ENCODE measurements at regions not wholly inside any gene's neighbourhood (a gene's known extent, or its start where the extent isn't known, plus 50 kb on each side); places are given as distances from the start of the nearest gene placed in this dataset.

- H3K4me1 ChIP-seq (ENCODE audit: control insufficient read depth, insufficient read depth, low read length): no peaks in the 10 kb centered on the region
- H3K27me3 ChIP-seq (replicated peaks; ENCODE audit: control insufficient read depth, insufficient read depth, low read length): no peaks in the 10 kb centered on the region
- H3K9me3 ChIP-seq (ENCODE audit: control insufficient read depth, low read length): no peaks in the 10 kb centered on the region
- H3K9ac ChIP-seq (ENCODE audit: low read length): no peak overlapping the region
- no peak overlapping the region for H3K4me3 ChIP-seq (ENCODE audit: low read length)
- H3K36me3 ChIP-seq (ENCODE audit: control insufficient read depth, insufficient read depth, low read length, severe bottlenecking): no peaks in the 10 kb centered on the region
- peak; percentile 92 for DNase-seq (ENCODE audit: low read depth)
Observed at GRCh38 chr15:95793231-95793630, 537.3 kb upstream of the NR2F2 start.

- no peak for DNase-seq (ENCODE audit: low read depth)
- peaks cover 13% of the 10 kb centered on the region for H3K4me1 ChIP-seq (ENCODE audit: control insufficient read depth, insufficient read depth, low read length)
- no peaks in the 10 kb centered on the region for H3K9me3 ChIP-seq (ENCODE audit: control insufficient read depth, low read length)
- H3K9ac ChIP-seq (ENCODE audit: low read length): no peak overlapping the region
- no peaks in the 10 kb centered on the region for H3K27me3 ChIP-seq (replicated peaks; ENCODE audit: control insufficient read depth, insufficient read depth, low read length)
- no peak overlapping the region for H3K4me3 ChIP-seq (ENCODE audit: low read length)
- H3K36me3 ChIP-seq (ENCODE audit: control insufficient read depth, insufficient read depth, low read length, severe bottlenecking): no peaks in the 10 kb centered on the region
Observed at GRCh38 chr15:95795386-95795785, 535.1 kb upstream of the NR2F2 start.

- Histone ChIP-seq H3K9me3 (ENCODE audit: control insufficient read depth, low read length) (no peaks in the 10 kb centered on the region), H3K4me1 (ENCODE audit: control insufficient read depth, insufficient read depth, low read length) (peaks cover 13% of the 10 kb centered on the region), H3K9ac (ENCODE audit: low read length) (no peak overlapping the region), H3K4me3 (ENCODE audit: low read length) (no peak overlapping the region), H3K27me3 (replicated peaks; ENCODE audit: control insufficient read depth, insufficient read depth, low read length) (no peaks in the 10 kb centered on the region), H3K36me3 (ENCODE audit: control insufficient read depth, insufficient read depth, low read length, severe bottlenecking) (no peaks in the 10 kb centered on the region)
- DNase-seq (ENCODE audit: low read depth): peak; percentile 83
Observed at GRCh38 chr15:95799286-95800200, 531.0 kb upstream of the NR2F2 start.

GRCh38 chr15:95804484-95804883 lies 526.0 kb upstream of the NR2F2 start:
- Histone ChIP-seq H3K36me3 (ENCODE audit: control insufficient read depth, insufficient read depth, low read length, severe bottlenecking) (no peaks in the 10 kb centered on the region), H3K9ac (ENCODE audit: low read length) (no peak overlapping the region), H3K27me3 (replicated peaks; ENCODE audit: control insufficient read depth, insufficient read depth, low read length) (no peaks in the 10 kb centered on the region), H3K4me3 (ENCODE audit: low read length) (no peak overlapping the region), H3K4me1 (ENCODE audit: control insufficient read depth, insufficient read depth, low read length) (peaks cover 9% of the 10 kb centered on the region), H3K9me3 (ENCODE audit: control insufficient read depth, low read length) (peaks cover 3% of the 10 kb centered on the region)
- DNase-seq (ENCODE audit: low read depth): no peak

- Histone ChIP-seq H3K27me3 (replicated peaks; ENCODE audit: control insufficient read depth, insufficient read depth, low read length) (no peaks in the 10 kb centered on the region), H3K36me3 (ENCODE audit: control insufficient read depth, insufficient read depth, low read length, severe bottlenecking) (no peaks in the 10 kb centered on the region), H3K4me1 (ENCODE audit: control insufficient read depth, insufficient read depth, low read length) (no peaks in the 10 kb centered on the region), H3K9me3 (ENCODE audit: control insufficient read depth, low read length) (no peaks in the 10 kb centered on the region), H3K4me3 (ENCODE audit: low read length) (no peak overlapping the region), H3K9ac (ENCODE audit: low read length) (no peak overlapping the region)
- DNase-seq (ENCODE audit: low read depth): peak; percentile 19
Observed at GRCh38 chr15:95812491-95812890, 518.0 kb upstream of the NR2F2 start.

- Histone ChIP-seq H3K9me3 (ENCODE audit: control insufficient read depth, low read length) (no peaks in the 10 kb centered on the region), H3K4me1 (ENCODE audit: control insufficient read depth, insufficient read depth, low read length) (no peaks in the 10 kb centered on the region), H3K4me3 (ENCODE audit: low read length) (no peak overlapping the region), H3K36me3 (ENCODE audit: control insufficient read depth, insufficient read depth, low read length, severe bottlenecking) (no peaks in the 10 kb centered on the region), H3K9ac (ENCODE audit: low read length) (no peak overlapping the region), H3K27me3 (replicated peaks; ENCODE audit: control insufficient read depth, insufficient read depth, low read length) (no peaks in the 10 kb centered on the region)
- DNase-seq (ENCODE audit: low read depth): no peak
Observed at GRCh38 chr15:95814908-95815307, 515.6 kb upstream of the NR2F2 start.

- Histone ChIP-seq H3K9ac (ENCODE audit: low read length) (no peak overlapping the region), H3K9me3 (ENCODE audit: control insufficient read depth, low read length) (no peaks in the 10 kb centered on the region), H3K4me3 (ENCODE audit: low read length) (no peak overlapping the region), H3K27me3 (replicated peaks; ENCODE audit: control insufficient read depth, insufficient read depth, low read length) (no peaks in the 10 kb centered on the region), H3K36me3 (ENCODE audit: control insufficient read depth, insufficient read depth, low read length, severe bottlenecking) (no peaks in the 10 kb centered on the region), H3K4me1 (ENCODE audit: control insufficient read depth, insufficient read depth, low read length) (no peaks in the 10 kb centered on the region)
- DNase-seq (ENCODE audit: low read depth): no peak
Observed at GRCh38 chr15:95816591-95816990, 513.9 kb upstream of the NR2F2 start.

GRCh38 chr15:95822961-95823360 lies 507.5 kb upstream of the NR2F2 start:
- DNase-seq (ENCODE audit: low read depth): no peak
- H3K27me3 ChIP-seq (replicated peaks; ENCODE audit: control insufficient read depth, insufficient read depth, low read length): no peaks in the 10 kb centered on the region
- no peaks in the 10 kb centered on the region for H3K36me3 ChIP-seq (ENCODE audit: control insufficient read depth, insufficient read depth, low read length, severe bottlenecking)
- no peak overlapping the region for H3K9ac ChIP-seq (ENCODE audit: low read length)
- H3K4me3 ChIP-seq (ENCODE audit: low read length): no peak overlapping the region
- H3K9me3 ChIP-seq (ENCODE audit: control insufficient read depth, low read length): no peaks in the 10 kb centered on the region
- H3K4me1 ChIP-seq (ENCODE audit: control insufficient read depth, insufficient read depth, low read length): no peaks in the 10 kb centered on the region

- Histone ChIP-seq H3K9me3 (ENCODE audit: control insufficient read depth, low read length) (no peaks in the 10 kb centered on the region), H3K9ac (ENCODE audit: low read length) (no peak overlapping the region), H3K4me1 (ENCODE audit: control insufficient read depth, insufficient read depth, low read length) (peaks cover under 1% of the 10 kb centered on the region), H3K27me3 (replicated peaks; ENCODE audit: control insufficient read depth, insufficient read depth, low read length) (no peaks in the 10 kb centered on the region), H3K4me3 (ENCODE audit: low read length) (no peak overlapping the region), H3K36me3 (ENCODE audit: control insufficient read depth, insufficient read depth, low read length, severe bottlenecking) (no peaks in the 10 kb centered on the region)
- no peak for DNase-seq (ENCODE audit: low read depth)
Observed at GRCh38 chr15:95825208-95825607, 505.3 kb upstream of the NR2F2 start.

- no peaks in the 10 kb centered on the region for H3K9me3 ChIP-seq (ENCODE audit: control insufficient read depth, low read length)
- H3K27me3 ChIP-seq (replicated peaks; ENCODE audit: control insufficient read depth, insufficient read depth, low read length): no peaks in the 10 kb centered on the region
- H3K4me3 ChIP-seq (ENCODE audit: low read length): no peak overlapping the region
- H3K9ac ChIP-seq (ENCODE audit: low read length): no peak overlapping the region
- no peak for DNase-seq (ENCODE audit: low read depth)
- H3K4me1 ChIP-seq (ENCODE audit: control insufficient read depth, insufficient read depth, low read length): peaks cover 6% of the 10 kb centered on the region
- no peaks in the 10 kb centered on the region for H3K36me3 ChIP-seq (ENCODE audit: control insufficient read depth, insufficient read depth, low read length, severe bottlenecking)
Observed at GRCh38 chr15:95825671-95826411, 504.7 kb upstream of the NR2F2 start.

- DNase-seq (ENCODE audit: low read depth): no peak
- H3K4me3 ChIP-seq (ENCODE audit: low read length): no peak overlapping the region
- no peak overlapping the region for H3K9ac ChIP-seq (ENCODE audit: low read length)
- no peaks in the 10 kb centered on the region for H3K27me3 ChIP-seq (replicated peaks; ENCODE audit: control insufficient read depth, insufficient read depth, low read length)
- peaks cover 6% of the 10 kb centered on the region for H3K4me1 ChIP-seq (ENCODE audit: control insufficient read depth, insufficient read depth, low read length)
- H3K9me3 ChIP-seq (ENCODE audit: control insufficient read depth, low read length): no peaks in the 10 kb centered on the region
- H3K36me3 ChIP-seq (ENCODE audit: control insufficient read depth, insufficient read depth, low read length, severe bottlenecking): no peaks in the 10 kb centered on the region
Observed at GRCh38 chr15:95826412-95827195, 503.9 kb upstream of the NR2F2 start.

All from adipocyte (in vitro differentiated cells).